Uterus (tissue), 2 donors: ENCODE measurements at regions not wholly inside any gene's neighbourhood (a gene's known extent, or its start where the extent isn't known, plus 50 kb on each side); places are given as distances from the start of the nearest gene placed in this dataset.

Source experiments
- POLR2A ChIP-seq, 2 donors: fragments of 450-650 bp; IDR thresholded peaks; one replicate each; pipeline ENCODE4 v1.6.1; 2016; ENCODE audit warnings: antibody characterized with exemption in 2 of 2, mild to moderate bottlenecking in 1 of 2, moderate library complexity in 1 of 2
- TF ChIP-seq, protein P1 (sequence below), 4 experiments: fragments of 200-600 bp in 2 of 4; fragments of 450-650 bp in 2 of 4; sonication (generic) in 2 of 4; IDR thresholded peaks; one replicate each; pipeline ENCODE4 v1.5.1; 2016 to 2019; ENCODE audit warnings: antibody characterized with exemption in 4 of 4, mild to moderate bottlenecking in 2 of 4, moderate library complexity in 1 of 4

DNA sequence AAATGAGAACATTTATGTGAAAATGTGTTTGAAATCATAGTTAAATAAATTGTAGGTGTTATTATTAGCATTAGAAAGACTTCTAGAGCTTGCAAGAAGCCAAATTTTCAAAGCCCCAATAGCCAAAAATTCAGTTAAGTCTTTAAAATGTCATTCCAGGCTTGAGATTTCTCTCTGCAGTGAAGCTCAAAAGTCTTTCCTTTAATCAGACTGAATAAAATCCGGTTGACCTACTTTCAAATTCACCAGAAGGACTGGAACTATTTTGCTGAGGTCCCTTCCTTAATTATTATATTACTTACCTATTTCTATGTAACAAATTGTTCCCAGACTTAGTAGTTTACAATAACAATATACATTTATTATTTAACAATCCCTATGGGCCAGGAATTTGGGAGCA lies 112.2 kb upstream of the TRPM3 start:
- TF ChIP-seq, protein P1, sequence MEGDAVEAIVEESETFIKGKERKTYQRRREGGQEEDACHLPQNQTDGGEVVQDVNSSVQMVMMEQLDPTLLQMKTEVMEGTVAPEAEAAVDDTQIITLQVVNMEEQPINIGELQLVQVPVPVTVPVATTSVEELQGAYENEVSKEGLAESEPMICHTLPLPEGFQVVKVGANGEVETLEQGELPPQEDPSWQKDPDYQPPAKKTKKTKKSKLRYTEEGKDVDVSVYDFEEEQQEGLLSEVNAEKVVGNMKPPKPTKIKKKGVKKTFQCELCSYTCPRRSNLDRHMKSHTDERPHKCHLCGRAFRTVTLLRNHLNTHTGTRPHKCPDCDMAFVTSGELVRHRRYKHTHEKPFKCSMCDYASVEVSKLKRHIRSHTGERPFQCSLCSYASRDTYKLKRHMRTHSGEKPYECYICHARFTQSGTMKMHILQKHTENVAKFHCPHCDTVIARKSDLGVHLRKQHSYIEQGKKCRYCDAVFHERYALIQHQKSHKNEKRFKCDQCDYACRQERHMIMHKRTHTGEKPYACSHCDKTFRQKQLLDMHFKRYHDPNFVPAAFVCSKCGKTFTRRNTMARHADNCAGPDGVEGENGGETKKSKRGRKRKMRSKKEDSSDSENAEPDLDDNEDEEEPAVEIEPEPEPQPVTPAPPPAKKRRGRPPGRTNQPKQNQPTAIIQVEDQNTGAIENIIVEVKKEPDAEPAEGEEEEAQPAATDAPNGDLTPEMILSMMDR (IDR thresholded peaks at IDR 0.05) = no peak
- no peak for TF ChIP-seq POLR2A (IDR thresholded peaks at IDR 0.05)
